Ramos (cell line): ENCODE measurements at regions not wholly inside any gene's neighbourhood (a gene's known extent, or its start where the extent isn't known, plus 50 kb on each side); places are given as distances from the start of the nearest gene placed in this dataset.

ENCODE experiments used
- in situ Hi-C: fragments of 300-500 bp; cut with MboI; formaldehyde crosslinking; loops from one replicate; pipeline ENCODE4 v1.14.3; 2022; ENCODE audit warnings: low sequenced_read_pairs; ENCODE audit not compliant: unreplicated experiment

DNA sequence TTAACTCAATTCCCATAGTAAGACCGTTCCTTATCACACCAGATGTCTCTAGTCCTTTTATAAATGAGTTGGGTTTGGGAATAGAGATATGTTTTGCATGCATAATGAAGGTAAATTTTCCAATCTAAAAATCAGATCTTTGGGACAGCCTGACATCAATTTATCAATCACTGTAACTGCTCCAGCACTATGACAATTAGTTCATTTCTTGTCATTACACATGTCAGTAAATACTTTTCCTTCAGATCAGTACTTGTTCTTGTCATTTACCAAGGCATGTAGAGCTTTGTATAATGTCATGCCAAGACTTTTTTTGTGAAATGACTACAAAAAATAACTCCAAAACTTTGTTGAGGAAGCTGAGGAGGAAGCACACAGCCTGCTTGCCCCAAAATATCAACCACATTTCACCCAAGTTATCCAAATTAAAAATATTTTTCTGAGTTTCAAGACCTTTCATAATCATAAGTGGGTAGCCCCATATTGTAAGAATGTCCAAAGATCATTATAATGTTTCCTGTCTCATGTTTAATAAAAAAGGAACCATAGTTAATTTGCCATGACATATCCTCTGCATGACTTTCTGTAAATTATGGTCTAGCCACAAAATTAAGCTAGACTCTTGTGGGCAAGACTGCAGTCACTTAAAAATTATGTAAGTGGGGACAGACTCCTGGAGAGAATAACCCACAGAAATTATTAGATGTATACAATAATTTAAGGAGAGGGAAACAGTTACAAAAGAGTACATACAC lies 586.8 kb downstream of the TBC1D4 start:
- in situ Hi-C loops, result no loop called here

DNA sequence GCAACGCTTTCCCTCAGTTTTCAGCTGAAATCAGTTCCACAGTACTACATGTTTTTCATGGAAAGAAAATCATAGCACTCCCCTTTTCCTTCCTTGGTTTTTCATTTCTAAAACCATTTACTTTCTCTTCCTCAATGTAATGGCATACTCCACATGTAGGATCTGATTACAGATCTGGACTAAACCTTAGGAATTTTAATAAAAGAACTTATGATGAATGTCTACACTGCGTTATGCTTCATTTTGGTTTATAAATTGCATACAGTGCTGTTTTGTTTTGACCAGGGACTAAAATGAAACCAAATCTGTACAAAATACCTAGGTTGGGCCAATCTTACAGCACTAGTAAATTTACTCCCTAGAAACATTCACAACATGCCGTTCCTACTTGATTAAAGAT lies 589.9 kb downstream of the TBC1D4 start:
- in situ Hi-C loops, result no loop called here

GRCh38 chr13:74891610-74892009 lies 590.4 kb downstream of the TBC1D4 start:
- in situ Hi-C loops, result no loop called here

GRCh38 chr13:74889321-74889720 lies 592.6 kb downstream of the TBC1D4 start:
- in situ Hi-C loops, result no loop called here

- in situ Hi-C loops, result no loop called here
Observed at GRCh38 chr13:74886502-74886901, 595.5 kb downstream of the TBC1D4 start.

DNA sequence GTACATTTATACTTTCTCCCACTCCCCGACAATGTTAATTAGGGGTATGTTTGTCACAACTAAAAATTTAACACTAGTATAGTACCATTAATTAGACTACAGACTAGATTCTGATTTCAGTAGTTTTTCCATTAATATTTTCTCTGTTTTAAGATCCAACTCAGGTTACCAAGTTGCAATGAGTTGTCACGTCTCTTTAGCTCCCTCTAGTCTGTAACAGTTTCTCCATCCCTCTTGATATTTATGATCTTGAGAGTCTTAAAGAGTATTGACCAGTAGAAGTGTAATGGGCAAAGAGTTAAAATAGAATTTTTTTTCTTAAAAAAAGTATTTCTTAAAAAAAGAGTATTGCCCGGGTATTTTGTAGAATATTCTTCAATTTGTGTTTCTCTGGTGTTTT lies 598.1 kb downstream of the TBC1D4 start:
- in situ Hi-C loops, result no loop called here

- in situ Hi-C loops, result no loop called here
Observed at GRCh38 chr13:74871369-74872070, 610.4 kb downstream of the TBC1D4 start.

- in situ Hi-C loops, result no loop called here
Observed at GRCh38 chr13:74870865-74871264, 611.1 kb downstream of the TBC1D4 start.

GRCh38 chr13:74869846-74870245 lies 612.1 kb downstream of the TBC1D4 start:
- in situ Hi-C loops, result no loop called here

- in situ Hi-C loops, result no loop called here
Observed at GRCh38 chr13:74868049-74868448, 613.9 kb downstream of the TBC1D4 start.

DNA sequence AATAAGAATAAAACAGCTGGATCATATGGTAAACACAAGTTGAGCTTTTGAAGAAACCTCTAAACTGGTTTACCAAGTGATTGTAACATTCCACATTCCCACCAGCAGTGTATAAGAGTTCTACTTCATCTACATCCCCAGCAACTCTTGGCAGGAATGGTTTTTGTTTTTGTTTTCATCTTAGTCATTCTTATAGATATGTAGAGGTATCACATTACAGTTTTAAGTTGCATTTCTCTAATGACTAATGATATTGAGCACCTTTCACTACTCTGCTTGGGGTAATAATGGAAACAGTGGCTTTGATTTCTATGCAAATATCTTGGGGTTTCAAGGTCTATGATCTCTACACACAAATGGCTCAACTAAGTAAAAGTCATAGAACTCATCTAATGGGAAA lies 614.5 kb downstream of the TBC1D4 start:
- in situ Hi-C loops, result no loop called here

- in situ Hi-C loops, result no loop called here
Observed at GRCh38 chr13:74866101-74866500, 615.9 kb downstream of the TBC1D4 start.

DNA sequence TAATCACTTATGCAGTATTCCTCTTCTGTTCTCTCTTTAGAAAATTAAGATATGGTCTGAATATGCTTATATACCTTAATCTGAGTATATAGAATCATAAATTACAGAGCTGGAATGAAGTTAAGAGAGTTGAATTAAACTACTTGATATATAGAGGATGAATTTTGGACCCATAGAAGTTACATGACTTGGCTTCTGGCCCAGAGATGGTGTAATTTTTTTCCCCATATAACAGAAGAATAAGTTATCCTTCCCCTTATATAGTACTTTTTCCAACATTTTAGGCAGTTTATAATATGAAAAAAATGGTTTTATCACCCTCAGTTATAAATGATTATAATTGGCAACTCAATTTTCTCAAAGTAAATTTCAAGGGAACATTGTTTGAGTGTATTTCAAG lies 616.3 kb downstream of the TBC1D4 start:
- in situ Hi-C loops, result no loop called here

GRCh38 chr13:74860789-74861188 lies 621.2 kb downstream of the TBC1D4 start:
- in situ Hi-C loops, result no loop called here

- in situ Hi-C loops, result no loop called here
Observed at GRCh38 chr13:74850893-74851292, 631.1 kb downstream of the TBC1D4 start.

GRCh38 chr13:74847966-74848365 lies 634.0 kb downstream of the TBC1D4 start:
- in situ Hi-C loops, result no loop called here

DNA sequence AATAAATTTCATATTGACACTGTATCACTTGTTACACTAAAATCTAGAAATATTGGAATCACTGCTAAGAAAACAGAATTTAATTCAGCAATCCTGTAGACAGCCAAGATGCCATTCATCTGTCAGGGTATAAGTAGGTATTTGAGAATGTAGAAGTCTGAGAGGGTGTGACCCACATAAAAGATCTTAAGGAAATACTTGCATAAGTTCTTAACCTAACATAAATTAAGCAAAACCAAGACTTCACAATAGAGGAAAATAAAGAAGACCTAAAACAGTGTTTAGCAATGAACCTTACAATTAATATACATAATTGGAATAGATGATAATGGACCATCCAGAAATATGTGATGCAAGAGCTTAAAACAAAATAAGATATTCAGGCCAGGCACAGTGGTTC lies 636.2 kb downstream of the TBC1D4 start:
- in situ Hi-C loops, result no loop called here

DNA sequence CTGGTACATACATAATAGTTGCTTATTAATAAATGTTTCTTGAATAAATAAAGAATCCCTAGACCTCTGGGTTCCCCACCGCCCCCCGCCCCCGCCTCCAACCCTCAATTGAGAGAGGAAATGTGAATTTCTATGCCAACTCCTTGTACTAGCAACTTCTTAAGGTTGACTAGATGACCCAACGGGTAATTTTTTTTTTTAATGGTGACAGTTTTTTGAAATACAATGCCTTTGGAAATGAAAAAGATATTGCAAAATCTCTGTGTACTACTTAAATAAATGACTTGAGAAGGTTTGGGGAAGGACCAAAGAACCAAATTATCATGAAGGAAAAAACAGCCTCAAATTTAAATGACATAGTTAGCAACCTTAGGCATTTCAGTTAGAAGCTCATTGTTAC lies 640.3 kb downstream of the TBC1D4 start:
- in situ Hi-C loops, result no loop called here

DNA sequence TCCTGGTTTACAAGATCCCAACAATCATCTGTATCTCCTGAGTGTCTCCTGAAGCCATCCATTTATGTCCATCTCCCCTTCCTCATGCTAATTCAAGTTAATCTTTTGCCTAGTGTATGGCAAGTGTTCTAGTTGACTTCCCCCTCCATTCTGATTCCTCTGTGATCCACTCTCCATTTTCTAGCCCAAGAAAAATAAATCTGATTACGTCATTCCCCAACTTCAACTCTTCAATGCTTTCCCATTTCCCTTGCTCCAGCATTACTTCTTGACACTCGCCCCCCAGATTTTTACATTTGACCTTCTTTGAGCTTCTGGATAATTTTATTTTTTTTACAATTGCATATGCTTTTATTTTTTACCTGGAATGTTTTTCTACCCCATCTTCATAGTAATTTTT lies 640.8 kb downstream of the TBC1D4 start:
- in situ Hi-C loops, result no loop called here

DNA sequence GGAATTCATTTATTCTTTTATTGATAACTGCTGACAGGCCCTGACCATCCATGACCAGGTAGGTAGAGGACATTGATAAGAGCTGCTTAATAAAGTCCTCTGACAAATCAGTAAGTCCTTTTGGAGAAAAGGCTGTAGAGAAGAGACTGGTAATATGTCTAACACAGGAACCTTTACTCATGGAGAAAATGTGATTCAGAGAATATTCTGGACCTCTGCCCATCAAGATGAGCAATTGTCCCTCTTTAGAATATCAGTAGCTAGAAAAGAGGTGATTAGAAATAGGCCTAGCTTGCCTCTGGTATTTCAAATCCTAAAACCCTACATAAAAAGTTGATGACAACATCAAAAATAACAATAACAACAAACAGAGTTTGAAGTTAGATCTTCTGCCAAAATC lies 642.3 kb downstream of the TBC1D4 start:
- in situ Hi-C loops, result no loop called here

DNA sequence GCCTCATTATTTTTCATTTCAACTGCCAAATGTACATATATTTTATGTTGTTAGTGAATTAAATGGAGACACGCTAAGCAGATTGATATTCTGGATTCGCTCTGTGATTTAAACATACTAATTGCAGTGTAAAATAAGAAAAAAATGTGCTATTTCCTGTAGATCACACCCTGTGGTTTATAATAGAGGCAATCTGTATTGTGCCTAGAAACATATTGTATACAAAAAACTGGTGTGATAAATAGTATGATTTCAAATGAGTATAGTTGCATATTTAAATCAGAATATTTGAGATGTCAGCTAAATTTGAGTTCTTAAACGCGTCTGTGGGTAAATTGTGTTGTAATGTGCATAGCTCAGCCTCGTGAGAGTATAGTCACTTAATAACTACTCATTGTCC lies 643.9 kb downstream of the TBC1D4 start:
- in situ Hi-C loops, result no loop called here

- in situ Hi-C loops, result no loop called here
Observed at GRCh38 chr13:74836628-74837027, 645.3 kb downstream of the TBC1D4 start.
